ENCODE measurements at regions not wholly inside any gene's neighbourhood (a gene's known extent, or its start where the extent isn't known, plus 50 kb on each side); places are given as distances from the start of the nearest gene placed in this dataset.

DNA sequence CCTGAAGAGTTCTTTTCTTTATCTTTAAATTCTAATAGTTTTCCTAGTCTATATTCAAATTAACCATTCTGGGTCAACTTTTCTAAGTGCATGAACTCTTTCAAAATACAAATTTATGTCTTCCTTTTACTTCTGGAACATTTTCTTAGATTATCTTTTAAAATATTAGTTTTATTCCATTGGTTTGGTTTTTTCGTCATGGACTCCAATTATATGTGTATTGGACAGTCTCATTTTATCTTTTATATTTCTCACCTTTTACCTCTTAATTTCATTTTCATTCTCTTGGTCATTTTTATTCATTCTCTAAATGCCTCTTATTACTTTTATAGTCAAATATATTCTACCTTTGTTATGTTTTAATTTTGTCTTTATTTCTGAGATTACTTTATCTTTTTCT lies 356.7 kb upstream of the MMS22L start:
- peaks cover 0 to 4% (median 0%) of the 10 kb centered on the region in 3 donors for H3K9me3 ChIP-seq (replicated peaks in 1 of 3)
- H3K4me3 ChIP-seq = no peak overlapping the region
- TF ChIP-seq, protein P1, sequence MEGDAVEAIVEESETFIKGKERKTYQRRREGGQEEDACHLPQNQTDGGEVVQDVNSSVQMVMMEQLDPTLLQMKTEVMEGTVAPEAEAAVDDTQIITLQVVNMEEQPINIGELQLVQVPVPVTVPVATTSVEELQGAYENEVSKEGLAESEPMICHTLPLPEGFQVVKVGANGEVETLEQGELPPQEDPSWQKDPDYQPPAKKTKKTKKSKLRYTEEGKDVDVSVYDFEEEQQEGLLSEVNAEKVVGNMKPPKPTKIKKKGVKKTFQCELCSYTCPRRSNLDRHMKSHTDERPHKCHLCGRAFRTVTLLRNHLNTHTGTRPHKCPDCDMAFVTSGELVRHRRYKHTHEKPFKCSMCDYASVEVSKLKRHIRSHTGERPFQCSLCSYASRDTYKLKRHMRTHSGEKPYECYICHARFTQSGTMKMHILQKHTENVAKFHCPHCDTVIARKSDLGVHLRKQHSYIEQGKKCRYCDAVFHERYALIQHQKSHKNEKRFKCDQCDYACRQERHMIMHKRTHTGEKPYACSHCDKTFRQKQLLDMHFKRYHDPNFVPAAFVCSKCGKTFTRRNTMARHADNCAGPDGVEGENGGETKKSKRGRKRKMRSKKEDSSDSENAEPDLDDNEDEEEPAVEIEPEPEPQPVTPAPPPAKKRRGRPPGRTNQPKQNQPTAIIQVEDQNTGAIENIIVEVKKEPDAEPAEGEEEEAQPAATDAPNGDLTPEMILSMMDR (IDR thresholded peaks at IDR 0.05) = no peak
- no peak for TF ChIP-seq POLR2A (IDR thresholded peaks at IDR 0.05)
- H3K36me3 ChIP-seq (replicated peaks in 1 of 2) = no peaks in the 10 kb centered on the region
- intact Hi-C loops (cut with DNase I) = no loop called here
- no peak for DNase-seq
- 80 to 83% (median 82%) methylated on average over 1 of the region's 1 CpG for WGBS, 4 donors
- H3K27ac ChIP-seq = no peak overlapping the region
- H3K27me3 ChIP-seq = no peaks in the 10 kb centered on the region
- no peaks in the 10 kb centered on the region for H3K4me1 ChIP-seq (replicated peaks in 1 of 2)

DNA sequence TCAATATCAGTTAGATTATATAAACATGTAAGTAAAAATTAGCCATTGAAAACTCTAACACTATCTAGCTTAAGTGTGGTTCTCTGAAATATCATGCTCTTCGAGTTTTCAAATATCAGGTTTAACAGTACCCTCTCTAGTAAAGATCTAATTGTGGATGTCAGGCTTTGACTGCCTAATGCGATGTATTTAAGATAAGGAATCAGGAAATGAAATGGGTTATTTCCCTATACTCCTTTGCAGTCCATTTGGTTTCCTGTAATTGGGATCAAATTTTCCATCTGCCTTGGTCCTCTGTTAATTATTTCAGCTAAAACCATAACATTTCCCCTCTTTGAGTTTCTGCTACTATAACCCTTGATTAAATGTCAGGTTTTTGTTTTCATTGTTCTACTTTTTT lies 361.3 kb upstream of the MMS22L start:
- WGBS, 4 donors = 67 to 77% (median 75%) methylated on average over 2 of the region's 2 CpGs
- H3K4me3 ChIP-seq = no peak overlapping the region
- no peaks in the 10 kb centered on the region for H3K27me3 ChIP-seq
- no peak for DNase-seq
- no peaks in the 10 kb centered on the region for H3K9me3 ChIP-seq (replicated peaks in 1 of 3)
- intact Hi-C loops (cut with DNase I) = no loop called here
- H3K27ac ChIP-seq = no peak overlapping the region
- no peaks in the 10 kb centered on the region for H3K36me3 ChIP-seq (replicated peaks in 1 of 2)
- H3K4me1 ChIP-seq (replicated peaks in 1 of 2) = no peaks in the 10 kb centered on the region
- no peak for TF ChIP-seq POLR2A (IDR thresholded peaks at IDR 0.05)
- TF ChIP-seq, protein P1 (IDR thresholded peaks at IDR 0.05) = no peak

DNA sequence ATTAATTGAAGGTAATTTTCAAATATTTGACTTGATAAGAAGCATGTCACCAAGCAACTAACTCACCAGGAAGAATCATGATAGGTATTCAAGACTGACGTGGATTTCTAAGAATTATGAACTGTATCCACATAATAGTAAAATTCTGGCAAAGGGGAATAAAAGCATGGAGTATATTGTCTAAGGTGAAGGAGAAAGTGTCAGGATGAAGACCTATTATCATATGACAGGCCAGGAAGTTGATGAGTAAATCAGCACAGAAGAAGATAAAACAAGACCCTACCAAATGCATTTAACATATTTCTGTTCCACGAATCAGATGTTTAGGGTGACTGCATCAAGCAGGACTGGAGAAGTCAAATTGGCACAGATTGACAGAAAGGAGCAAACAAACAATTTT lies 362.7 kb upstream of the MMS22L start:
- no peak for DNase-seq
- intact Hi-C loops (cut with DNase I) = no loop called here
- no peaks in the 10 kb centered on the region for H3K9me3 ChIP-seq (replicated peaks in 1 of 3)
- H3K27me3 ChIP-seq = no peaks in the 10 kb centered on the region
- H3K36me3 ChIP-seq (replicated peaks in 1 of 2) = no peaks in the 10 kb centered on the region
- 59 to 65% (median 62%) methylated on average over 2 of the region's 2 CpGs for WGBS, 4 donors
- TF ChIP-seq POLR2A (IDR thresholded peaks at IDR 0.05) = no peak
- TF ChIP-seq, protein P1 (IDR thresholded peaks at IDR 0.05) = no peak
- H3K4me3 ChIP-seq = no peak overlapping the region
- no peaks in the 10 kb centered on the region for H3K4me1 ChIP-seq (replicated peaks in 1 of 2)
- no peak overlapping the region for H3K27ac ChIP-seq

DNA sequence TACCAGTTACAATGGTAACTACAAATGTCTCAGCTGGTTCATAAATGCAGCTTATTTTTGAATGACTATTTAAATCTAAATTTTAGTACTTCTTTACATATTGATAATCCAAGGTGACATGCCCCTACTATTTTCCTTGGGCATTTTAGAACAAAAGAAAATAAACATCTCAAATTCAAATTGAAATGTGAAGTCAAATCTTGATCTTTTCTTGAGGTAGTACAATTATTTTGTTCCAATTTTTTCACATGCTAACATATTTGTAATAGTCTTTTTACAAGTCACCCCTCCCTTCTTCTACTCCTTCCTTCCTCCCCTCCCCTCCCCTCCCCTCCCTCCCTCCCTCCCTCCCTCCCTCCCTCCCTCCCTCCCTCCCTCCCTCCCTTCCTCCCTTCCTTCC lies 370.1 kb upstream of the MMS22L start:
- no peak for DNase-seq
- TF ChIP-seq POLR2A (IDR thresholded peaks at IDR 0.05) = no peak
- TF ChIP-seq, protein P1 (IDR thresholded peaks at IDR 0.05) = no peak
- Histone ChIP-seq H3K27ac (no peak overlapping the region), H3K4me1 (replicated peaks in 1 of 2) (no peaks in the 10 kb centered on the region), H3K9me3 (replicated peaks in 1 of 3) (no peaks in the 10 kb centered on the region), H3K27me3 (no peaks in the 10 kb centered on the region), H3K36me3 (replicated peaks in 1 of 2) (no peaks in the 10 kb centered on the region), H3K4me3 (no peak overlapping the region)
- intact Hi-C loops (cut with DNase I) = no loop called here
